GM23338 (cell line): ENCODE measurements at regions not wholly inside any gene's neighbourhood (a gene's known extent, or its start where the extent isn't known, plus 50 kb on each side); places are given as distances from the start of the nearest gene placed in this dataset.

ENCODE experiments used
- CTCF ChIP-seq, 2 experiments: fragments of 200-600 bp in 1 of 2; sonication (generic) in 1 of 2; conservative IDR thresholded peaks; 2 replicates each; pipeline versions ENCODE4 v1.5.1 to v1.6.1; 2016 to 2017; ENCODE audit warnings: antibody characterized with exemption in 2 of 2, low read depth in 2 of 2, mild to moderate bottlenecking in 2 of 2, moderate library complexity in 1 of 2
- JUNB ChIP-seq: IDR thresholded peaks from one replicate; pipeline ENCODE4 v1.6.1; 2016; ENCODE audit warnings: antibody characterized with exemption; ENCODE audit not compliant: unreplicated experiment

GRCh38 chr18:53797998-53798495 lies 426.4 kb downstream of the MBD2 start:
- TF ChIP-seq JUNB (no peak), CTCF (conservative IDR thresholded peaks at IDR 0.05; ENCODE audit: low read depth in 2 of 2) (no peak)
